DND-41 (cell line): ENCODE measurements at regions not wholly inside any gene's neighbourhood (a gene's known extent, or its start where the extent isn't known, plus 50 kb on each side); places are given as distances from the start of the nearest gene placed in this dataset.
"Not testable (repeated sequence)": the region's sequence is repeated elsewhere in the genome, so short reads cannot be mapped to it uniquely, and the experiment has no call there.

Experiments
- EZH2 ChIP-seq: IDR thresholded peaks from 3 replicates; pipeline ENCODE4 v1.6.1; 2012; ENCODE audit warnings: borderline replicate concordance, low read depth, mild to moderate bottlenecking, moderate library complexity, low read length, inconsistent platforms; ENCODE audit not compliant: severe bottlenecking
- TF ChIP-seq, protein P1 (sequence below): IDR thresholded peaks from 2 replicates; pipeline ENCODE4 v1.5.1; 2012; ENCODE audit warnings: borderline replicate concordance, low read length, moderate library complexity, mild to moderate bottlenecking; ENCODE audit not compliant: poor library complexity, severe bottlenecking; ENCODE audit errors: extremely low read depth

DNA sequence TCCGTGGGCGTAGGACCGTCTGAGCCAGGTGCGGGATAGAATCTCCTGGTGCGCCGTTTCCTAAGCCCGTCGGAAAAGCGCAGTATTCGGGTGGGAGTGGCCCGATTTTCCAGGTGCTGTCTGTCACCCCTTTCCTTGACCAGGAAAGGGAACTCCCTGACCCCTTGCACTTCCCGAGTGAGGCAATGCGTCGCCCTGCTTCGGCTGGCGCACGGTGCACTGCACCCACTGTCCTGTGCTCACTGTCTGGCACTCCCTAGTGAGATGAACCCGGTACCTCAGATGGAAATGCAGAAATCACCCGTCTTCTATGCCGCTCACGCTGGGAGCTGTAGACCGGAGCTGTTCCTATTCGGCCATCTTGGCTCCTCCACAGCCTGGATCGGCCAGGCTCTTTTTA, 74.9 kb upstream of the LIFR start:
- TF ChIP-seq, protein P1, sequence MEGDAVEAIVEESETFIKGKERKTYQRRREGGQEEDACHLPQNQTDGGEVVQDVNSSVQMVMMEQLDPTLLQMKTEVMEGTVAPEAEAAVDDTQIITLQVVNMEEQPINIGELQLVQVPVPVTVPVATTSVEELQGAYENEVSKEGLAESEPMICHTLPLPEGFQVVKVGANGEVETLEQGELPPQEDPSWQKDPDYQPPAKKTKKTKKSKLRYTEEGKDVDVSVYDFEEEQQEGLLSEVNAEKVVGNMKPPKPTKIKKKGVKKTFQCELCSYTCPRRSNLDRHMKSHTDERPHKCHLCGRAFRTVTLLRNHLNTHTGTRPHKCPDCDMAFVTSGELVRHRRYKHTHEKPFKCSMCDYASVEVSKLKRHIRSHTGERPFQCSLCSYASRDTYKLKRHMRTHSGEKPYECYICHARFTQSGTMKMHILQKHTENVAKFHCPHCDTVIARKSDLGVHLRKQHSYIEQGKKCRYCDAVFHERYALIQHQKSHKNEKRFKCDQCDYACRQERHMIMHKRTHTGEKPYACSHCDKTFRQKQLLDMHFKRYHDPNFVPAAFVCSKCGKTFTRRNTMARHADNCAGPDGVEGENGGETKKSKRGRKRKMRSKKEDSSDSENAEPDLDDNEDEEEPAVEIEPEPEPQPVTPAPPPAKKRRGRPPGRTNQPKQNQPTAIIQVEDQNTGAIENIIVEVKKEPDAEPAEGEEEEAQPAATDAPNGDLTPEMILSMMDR, result not testable (repeated sequence)
- not testable (repeated sequence) for TF ChIP-seq EZH2
